Eye (tissue), 1 donor: ENCODE measurements at regions not wholly inside any gene's neighbourhood (a gene's known extent, or its start where the extent isn't known, plus 50 kb on each side); places are given as distances from the start of the nearest gene placed in this dataset.
"Not testable (repeated sequence)": the region's sequence is repeated elsewhere in the genome, so short reads cannot be mapped to it uniquely, and the experiment has no call there.

Experiments
- DNase-seq: peaks from one replicate; pipeline ENCODE4 v3.0.0-alpha.2; 2015

DNA sequence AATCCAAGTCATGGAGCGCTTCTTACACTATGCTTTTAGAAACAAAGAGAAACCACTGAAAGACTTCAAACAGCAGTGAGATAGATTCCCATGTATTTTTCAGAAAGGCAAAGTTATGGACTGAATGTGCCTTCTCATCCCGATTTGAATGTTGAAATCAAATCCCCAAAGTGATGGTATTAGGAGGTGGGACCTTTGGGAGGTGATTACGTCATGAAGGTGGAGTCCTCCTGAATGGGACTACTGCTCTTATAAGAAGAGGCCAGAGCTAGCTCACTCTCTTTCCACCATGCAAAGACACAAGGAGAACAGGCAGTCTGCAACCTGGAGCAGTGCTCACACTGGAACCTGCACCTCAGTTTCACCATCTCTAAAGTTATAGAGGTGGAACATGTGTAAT lies 1279.8 kb downstream of the GATA3 start:
- no peak for DNase-seq

DNA sequence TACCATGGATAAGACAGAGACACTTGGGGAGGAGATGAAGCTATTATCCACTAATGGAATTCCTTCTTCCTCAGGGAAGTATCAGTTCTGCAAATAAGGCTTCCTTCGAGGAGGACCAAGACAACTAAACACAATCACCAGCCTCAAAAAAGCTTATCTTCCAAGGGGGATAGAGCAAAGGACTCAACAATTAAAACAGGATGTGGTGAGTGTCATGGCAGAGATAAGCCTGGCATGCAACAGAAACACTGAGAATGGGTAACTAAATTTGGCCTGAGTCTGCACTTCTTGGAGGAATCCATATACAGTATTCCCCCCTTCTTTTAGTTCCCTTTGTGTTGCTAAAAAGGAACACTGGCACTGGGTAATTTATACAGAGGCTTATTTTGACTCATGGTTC lies 1285.2 kb downstream of the GATA3 start:
- no peak for DNase-seq

DNA sequence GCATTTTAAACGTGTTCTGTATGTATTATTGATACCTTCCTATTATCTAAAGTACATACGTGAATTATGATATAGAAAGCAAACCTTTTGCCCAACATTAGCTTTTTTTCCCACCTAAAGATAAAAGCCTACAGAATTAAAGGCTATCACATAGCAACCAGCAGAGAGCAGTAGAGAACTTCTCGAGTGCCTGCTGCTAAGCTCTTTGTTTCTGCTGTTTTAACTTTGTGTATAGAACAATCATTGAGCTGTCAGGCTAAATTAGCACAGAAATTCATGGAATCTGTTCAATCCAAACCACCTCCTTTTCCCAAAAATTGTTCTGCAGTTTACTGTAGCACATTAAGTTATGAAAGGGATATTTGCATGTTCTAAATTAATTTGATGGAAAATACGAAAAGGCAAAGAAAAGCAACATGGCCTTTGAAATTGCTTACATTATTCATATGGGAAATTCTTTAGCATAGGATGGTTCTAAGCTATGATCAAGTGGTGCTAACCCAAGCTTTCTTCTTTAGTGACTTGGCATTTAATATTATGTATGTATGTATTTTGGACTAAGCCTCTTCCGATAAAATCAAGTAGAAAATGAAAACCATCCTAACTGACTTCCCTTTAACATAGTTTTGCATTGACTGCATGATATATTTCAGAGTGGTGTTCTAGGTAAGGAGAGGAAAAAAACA lies 1288.5 kb downstream of the GATA3 start:
- peak; percentile 86 for DNase-seq

DNA sequence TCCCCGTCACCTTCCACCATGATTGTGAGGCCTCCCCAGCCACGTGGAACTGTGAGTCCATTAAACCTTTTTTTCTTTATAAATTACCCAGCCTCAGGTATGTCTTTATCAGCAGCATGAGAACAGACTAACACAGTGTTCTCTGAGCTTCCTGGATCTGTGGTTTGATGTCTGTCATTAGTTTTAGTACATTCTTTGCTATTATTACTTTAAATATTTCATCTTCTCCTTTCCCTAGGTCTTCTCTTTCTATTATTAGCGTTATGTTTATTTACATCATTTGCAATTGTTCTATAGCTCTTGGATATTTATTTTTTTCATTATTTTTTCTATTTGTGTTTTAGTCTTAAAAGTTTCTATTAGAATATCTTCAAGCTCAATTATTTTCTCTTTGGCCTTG lies 1293.4 kb downstream of the GATA3 start:
- not testable (repeated sequence) for DNase-seq

DNA sequence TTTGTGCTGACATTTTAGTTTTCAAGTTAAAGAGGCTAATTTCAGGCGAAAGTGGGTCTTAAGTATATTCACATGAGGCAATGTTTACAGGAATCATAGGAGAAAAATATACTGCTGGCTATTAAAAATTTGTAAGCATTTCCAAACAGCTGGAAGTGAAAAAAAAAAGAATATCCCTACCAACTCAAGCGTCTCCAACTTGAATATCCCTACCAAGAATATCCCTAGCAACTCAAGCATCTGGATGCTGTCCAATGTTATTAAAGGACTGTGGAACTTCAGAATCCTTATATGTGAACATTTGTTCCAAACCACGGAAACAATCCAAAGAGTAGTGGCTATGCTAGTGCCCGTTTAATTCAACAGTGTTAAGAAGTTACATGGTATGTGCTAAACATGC lies 1303.0 kb downstream of the GATA3 start:
- peak; percentile 33 for DNase-seq

DNA sequence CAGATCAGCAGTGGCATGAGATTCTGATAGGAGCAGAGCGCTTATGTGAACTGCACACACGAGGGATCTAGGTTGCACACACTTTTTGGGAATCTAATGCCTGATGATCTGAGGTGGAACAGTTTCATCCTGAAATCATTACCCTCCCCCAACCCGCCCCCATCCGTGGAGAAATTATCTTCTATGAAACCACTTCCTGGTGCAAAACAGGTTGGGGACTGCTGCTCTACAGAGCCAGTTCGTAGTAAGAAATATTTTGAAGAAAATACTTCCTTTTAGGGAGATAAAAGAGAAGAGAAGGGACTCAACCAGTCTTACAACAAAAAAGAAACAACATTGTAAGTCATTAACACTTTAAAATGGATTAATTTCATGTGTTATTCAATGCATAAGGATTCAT lies 1308.2 kb downstream of the GATA3 start:
- DNase-seq, result no peak

DNA sequence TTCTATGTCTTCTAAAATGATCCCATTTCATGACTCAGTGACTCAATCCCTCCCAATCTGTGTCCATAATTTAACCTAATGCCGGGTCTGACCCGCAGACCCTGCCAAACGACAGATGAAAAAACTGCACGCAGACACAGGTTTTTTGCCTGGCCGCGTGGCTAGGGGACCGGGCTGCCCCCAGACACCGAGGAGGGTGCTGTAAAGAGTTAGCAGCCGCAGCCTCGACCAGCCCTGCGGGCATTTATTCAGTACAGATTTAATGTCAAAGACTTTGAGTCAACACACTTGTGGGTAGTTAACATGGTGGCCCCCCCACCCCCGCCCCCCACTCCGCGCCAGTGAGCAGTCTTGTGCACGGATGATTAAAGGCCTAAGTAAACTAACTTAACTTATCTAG lies 1324.7 kb downstream of the GATA3 start:
- no peak for DNase-seq

DNA sequence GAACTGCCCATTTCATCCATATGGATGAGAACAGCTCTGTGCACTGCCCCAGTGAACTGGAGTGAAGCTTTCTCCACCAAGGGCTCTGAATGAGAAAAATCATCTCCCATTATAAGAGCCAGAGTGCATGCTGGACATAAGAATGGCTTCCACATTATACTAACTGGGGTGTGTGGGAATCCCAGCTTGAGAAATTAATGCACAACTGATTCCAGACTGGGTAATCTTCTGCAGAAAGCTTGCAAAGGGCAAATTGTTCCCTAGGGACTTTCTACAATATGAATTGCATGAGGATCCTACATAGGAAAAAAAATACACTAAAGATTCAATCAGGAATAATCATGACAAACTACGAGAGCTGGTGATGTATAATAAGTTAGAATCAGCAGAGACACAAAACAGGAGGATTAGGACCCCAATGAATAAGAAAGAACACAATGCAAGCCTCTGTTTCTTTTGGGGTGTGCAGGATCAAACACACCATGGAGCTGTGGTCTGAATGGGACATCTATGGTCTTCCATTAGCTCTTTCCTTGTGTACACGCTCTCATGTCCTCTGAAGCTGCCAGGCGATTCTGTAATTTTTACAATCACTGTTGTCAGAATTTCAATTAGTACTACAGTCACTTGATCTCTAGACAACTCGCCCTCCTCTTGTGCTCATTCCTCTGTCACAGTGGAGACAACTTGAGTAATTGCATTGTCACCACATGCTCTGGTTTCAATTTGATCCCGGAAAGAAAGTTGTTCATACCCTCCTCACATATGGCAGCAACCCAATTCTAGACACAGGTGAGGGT lies 1327.4 kb downstream of the GATA3 start:
- peak; percentile 12 for DNase-seq

DNA sequence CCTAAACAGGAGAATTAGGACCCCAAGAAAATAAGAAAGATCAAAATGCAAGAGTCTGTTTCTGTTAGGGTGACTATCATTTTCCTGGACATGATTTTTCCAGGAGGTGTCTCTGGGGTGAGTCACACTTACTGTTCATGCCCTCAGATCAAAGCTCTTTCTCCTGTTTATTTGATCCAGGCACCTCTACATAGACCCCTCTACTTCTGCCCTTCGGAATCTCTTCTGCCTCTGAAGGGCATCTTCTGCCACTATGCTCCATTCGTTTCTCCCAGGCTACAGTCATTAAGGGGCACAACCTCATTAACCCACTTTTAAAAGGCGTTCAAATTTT lies 1328.0 kb downstream of the GATA3 start:
- no peak for DNase-seq

DNA sequence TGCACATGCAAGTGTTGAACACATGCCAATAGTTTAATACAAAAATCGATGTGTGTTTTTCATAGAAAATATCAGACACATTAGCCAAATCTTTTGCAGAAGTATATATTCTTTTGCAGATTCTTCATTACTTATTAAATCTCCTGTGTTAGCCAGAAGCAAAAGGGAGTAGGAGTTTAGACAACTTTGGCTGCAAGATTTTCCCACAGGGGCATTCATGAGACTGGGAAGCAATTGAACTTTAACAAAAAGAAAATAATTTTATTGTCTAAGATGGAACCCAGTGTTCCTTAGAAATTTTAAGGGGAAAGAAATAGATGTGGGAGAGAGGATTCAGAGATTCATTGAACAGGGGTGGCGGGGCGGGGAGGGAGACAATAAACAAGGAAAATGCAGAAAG lies 1336.0 kb downstream of the GATA3 start:
- DNase-seq, result no peak

DNA sequence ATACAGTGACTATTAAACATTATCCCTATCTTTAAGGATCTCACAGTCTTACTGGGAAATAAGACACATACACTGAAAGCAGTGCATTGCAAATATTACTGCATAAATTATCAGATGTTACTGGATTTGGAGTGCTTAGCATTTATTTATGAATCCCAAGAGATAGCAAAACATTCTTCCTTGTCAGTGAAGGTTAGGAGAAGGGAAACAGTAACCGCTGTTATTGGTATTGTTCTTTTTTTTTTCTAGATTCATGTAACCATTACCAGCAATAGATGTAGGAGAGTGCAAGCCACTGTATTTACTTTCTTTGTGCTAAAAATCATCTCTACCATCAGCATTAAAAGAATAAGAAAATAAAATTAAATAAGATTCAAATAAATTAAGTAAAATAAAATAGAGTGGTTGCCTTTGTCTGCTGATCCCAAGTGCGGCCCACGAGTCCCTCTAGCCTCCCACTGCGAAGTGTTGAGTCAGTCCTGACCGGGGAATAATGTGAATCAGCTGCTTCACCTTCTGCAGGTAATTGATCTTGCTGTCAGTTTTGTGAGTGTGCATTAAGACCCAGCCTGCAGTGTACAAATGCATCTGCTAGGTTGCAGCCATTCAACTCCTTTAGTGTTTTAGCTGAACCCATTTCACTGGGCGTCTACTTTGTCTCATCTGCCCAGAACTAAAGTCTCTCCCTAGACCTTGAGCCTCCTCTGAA lies 1344.9 kb downstream of the GATA3 start:
- no peak for DNase-seq

DNA sequence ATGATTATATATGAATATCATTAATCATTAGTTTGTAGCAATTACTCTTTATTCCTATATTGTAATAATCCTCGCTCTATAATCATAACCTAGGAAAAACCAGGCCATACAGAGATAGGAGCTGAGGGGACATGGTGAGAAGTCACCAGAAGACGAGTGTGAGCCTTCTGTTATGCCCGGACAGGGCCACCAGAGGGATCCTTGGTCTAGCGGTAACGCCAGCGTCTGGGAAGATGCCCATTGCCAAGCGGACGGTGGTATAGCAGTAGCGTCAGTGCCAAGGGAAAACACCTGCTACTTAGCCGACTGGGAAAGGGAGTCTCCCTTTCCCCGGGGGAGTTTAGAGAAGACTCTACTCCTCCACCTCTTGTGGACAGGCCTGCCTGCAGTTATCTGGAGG lies 1347.6 kb downstream of the GATA3 start:
- DNase-seq, result not testable (repeated sequence)

DNA sequence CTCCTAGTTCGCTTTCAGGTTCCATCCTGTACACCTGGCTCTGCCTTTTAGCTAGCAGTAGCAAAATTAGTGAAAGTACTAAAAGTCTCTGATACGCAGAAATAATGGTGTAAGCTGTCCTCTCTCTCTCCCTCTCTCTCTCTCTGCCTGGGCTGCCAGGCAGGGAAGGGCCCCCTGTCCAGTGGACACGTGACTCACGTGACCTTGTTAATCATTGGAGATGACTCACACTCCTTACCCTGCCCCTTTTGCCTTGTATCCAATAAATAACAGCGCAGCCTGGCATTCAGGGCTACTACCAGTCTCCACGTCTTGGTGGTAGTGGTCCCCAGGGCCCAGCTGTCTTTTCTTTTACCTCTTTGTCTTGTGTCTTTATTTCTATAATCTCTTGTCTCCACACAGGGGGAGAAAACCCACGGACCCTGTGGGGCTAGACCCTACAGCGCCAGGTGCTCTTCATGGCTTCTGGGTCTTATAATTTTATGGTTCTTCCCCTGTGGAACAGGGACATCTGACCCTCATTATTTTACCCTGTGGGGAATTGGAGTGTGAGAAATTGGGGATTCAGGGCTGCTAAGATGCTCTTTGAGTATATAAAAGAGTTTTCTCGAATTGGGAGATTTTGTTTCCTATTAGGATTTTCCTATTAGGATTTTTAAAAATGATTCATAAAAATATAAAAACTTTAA lies 1348.2 kb downstream of the GATA3 start:
- not testable (repeated sequence) for DNase-seq

DNA sequence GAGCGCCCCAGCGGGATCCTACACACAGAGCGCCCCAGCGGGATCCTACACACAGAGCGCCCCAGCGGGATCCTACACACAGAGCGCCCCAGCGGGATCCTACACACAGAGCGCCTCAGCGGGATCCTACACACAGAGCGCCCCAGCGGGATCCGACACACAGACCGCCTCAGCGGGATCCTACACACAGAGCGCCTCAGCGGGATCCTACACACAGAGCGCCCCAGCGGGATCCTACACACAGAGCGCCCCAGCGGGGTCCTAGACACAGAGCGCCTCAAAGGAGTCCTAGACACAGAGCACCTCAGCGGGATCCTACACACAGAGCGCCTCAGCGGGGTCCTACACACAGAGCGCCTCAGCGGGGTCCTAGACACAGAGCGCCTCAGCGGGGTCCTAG lies 1352.7 kb downstream of the GATA3 start:
- DNase-seq, result not testable (repeated sequence)

DNA sequence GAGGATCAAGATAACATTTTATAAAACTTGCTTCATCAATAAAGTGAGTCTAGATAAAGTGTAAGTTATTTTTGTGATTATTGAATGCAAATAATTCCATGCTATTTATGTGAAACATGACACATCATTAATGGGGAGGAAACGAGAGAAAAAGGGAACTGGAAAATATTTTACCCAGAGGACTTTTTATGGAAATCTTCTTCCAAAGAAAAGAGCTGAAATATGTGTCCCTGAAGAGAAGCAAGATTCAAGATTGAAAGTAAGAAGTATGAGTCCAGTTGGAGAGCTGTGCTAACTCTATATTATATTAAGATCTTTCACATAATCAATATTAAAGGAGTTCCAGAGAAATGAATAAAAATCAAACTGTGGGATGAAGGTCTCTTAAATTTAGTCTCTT lies 1361.8 kb downstream of the GATA3 start:
- DNase-seq, result no peak

DNA sequence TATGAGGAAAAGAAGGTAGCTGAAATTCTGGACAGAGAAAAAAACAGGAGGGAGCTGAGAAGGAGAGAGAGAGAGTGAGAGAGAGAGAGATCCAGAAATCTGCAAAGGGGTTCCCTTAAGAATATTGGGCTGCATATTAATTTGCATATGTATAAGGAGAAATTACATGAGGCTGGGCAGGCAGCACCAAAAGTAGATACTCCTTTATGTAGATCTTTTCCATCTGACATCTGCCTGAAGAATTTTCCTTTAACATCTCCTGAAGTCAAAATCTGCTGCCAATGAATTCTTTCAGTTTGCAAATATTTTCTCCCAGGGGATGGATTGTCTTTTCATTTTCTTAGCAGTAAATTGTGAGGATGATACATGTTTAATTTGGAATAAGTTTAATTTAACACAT lies 1365.3 kb downstream of the GATA3 start:
- DNase-seq, result no peak

DNA sequence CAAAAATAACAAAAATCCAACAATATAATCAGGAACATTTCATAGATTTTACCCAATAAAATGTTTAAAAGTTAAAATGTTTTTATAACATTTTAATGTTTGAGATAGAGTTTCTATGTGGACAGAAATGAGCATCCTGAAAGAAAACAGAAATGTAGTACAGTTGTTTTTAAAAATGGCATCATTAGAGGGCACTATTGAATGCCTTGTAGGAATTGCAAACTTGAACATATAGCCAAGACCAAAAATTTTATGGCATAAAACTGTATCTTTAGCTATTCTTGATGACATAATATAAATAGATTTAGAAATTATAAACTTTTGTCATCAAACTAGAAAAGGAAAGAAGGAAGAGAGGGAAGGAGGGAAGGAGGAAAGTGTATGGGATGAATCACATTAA lies 1372.7 kb downstream of the GATA3 start:
- no peak for DNase-seq

DNA sequence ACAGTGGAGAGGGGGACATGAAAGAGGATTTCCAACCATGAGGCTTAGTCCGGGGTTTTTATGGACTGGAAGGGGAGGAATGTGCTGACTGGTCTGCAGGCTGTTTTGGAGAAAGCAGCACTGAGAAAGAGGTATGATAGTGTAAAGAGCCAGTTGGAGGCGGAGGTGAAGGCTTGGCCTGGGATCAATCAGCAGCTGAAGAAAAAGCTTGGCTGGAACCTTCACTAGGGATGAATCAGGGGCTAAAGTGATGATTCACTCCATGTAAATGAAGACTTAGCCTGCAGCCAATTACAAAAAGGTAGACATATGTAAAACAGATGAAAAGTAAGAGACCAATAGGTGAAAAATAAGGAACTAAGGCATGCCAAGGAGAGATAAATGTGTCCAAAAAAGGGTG lies 1382.6 kb downstream of the GATA3 start:
- DNase-seq, result no peak

DNA sequence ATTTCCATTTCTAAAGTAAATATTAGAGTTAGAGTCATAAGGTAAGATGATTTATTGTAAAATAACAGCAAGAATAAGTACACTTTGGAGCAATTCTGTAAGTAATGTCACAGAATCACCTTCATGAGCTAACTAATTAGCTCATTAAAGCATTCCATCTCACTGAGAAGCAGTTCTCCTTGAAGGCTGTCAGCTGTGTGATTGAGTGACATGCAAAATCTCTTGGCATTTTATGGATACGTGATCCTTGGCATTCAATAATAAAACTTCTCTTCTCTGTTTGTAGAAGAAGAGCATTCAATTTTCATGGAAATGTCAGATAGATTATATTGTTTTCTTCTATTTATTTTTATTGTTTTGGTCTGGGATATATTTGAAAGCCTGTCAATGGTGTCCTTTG lies 1389.3 kb downstream of the GATA3 start:
- no peak for DNase-seq

DNA sequence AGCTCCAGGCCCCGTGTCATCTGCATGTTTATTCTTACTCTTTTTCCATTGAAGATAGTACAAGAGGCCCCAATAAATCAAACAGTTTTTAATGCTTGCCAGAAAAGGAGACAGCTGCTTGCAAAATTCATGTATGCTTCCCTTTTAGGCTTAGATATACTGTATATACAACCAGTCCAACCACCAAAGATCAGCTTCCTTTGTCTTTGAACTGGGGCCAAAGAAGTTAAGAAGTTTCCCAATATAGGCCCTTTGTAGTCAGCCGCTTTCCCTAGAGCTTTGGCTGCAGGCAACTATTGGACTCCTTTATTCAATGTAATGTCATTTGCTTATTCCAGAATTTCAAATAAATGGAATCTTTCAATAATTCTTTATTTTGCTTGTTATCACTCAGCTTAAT lies 1395.0 kb downstream of the GATA3 start:
- DNase-seq, result no peak

DNA sequence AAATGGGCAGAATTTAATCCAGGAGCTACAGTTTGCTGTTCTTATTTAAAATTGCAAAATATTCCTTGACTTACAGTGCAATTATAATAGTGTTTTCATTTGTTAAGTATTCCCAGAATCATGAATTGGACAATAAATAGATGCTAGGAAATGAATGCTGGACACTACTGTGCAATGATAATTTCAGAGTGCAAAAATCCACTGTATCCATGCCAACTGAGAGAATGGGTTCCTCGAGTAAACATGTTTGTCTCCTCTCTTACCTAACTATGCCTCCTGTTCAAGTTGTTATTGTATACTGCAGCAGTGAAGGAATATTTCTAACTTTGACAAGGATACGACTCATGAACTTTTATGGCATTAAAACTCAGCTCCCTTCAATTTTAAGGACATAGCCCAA lies 1396.3 kb downstream of the GATA3 start:
- no peak for DNase-seq

DNA sequence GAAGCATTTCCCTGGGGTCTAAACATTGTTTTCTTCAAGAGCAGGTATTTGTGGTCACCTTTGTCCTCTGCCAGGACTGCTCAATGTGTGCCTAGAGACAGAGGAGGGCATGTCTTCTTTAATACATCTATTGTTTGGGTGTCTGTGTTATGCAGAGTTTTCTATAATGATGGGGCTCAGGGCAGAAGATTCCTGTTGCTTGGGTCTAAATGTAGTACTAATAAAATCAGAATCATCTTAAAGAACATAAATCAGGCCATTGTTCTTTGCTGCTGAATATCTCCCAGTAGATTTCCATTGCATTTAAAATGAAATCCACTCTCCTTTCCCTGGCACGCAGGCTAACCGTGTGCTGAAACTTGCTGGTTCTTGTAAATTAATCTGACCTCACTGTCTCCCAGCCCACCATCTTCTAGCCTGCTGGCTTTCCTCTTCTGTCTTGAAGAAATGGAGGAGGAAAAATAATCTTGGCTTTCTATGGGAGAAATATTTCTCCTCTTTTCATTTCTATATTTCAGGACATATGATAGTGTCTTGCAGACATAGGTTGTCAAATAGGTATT lies 1396.8 kb downstream of the GATA3 start:
- peak; percentile 7 for DNase-seq

DNA sequence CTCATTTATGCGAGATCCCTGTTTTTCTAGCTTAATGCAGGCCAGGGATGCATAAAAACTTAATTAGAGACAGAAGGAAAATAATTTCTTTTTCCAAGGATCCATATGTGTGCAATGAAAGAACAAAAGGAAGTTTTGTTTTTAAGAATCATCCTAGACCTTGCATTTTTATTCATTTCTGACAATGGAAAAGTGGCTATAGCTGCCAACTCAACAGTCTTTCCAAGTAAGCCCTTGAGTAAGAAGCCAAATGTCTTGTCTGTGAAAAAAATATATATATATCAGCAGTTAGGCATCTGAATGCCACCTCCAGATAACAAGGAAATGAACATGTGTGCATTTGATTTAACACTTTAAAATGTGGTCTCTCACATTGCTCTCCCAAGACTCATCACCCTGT lies 1397.6 kb downstream of the GATA3 start:
- DNase-seq, result peak; percentile 53
